BJ (cell line): ENCODE measurements at regions not wholly inside any gene's neighbourhood (a gene's known extent, or its start where the extent isn't known, plus 50 kb on each side); places are given as distances from the start of the nearest gene placed in this dataset.

Experiments used
- CTCF ChIA-PET: fragments of 350-600 bp; formaldehyde crosslinking; extraction: SDS; loops from one replicate; lab custom pipeline; 2021; ENCODE audit warnings: antibody characterized with exemption, inconsistent platforms; lab: Yijun Ruan, JAX
- POLR2A ChIA-PET: fragments of 300-600 bp; sonication (Branson Sonifier 250); formaldehyde crosslinking; extraction: SDS; loops from one replicate; lab custom pipeline; 2021; ENCODE audit warnings: antibody characterized with exemption; lab: Charles Lee
- DNase-seq: peaks from one replicate; pipeline ENCODE4 v3.0.0-alpha.2; 2011; ENCODE audit warnings: low read depth
- H3K27me3 ChIP-seq: 2 replicates; pipeline ENCODE4 v1.6.0; 2011; ENCODE audit warnings: low read length; ENCODE audit not compliant: control insufficient read depth, insufficient read depth
- H3K36me3 ChIP-seq: 2 replicates; pipeline ENCODE4 v1.5.1; 2011; ENCODE audit warnings: low read length; ENCODE audit not compliant: control insufficient read depth, insufficient read depth
- H3K4me3 ChIP-seq: 2 replicates; pipeline ENCODE4 v1.5.1; 2011; ENCODE audit warnings: low read depth, mild to moderate bottlenecking, control low read depth, low read length
- TF ChIP-seq, protein P1 (sequence below): IDR thresholded peaks from 2 replicates; pipeline ENCODE4 v1.5.1; 2011; ENCODE audit warnings: low read depth, mild to moderate bottlenecking, control low read depth, inconsistent platforms, low read length, moderate library complexity; ENCODE audit not compliant: insufficient read depth

GRCh38 chr13:89733829-89734228, 1613.7 kb upstream of the MIR17HG start:
- Histone ChIP-seq H3K36me3 (no peaks in the 10 kb centered on the region), H3K27me3 (no peaks in the 10 kb centered on the region), H3K4me3 (no peak overlapping the region)
- DNase-seq, result no peak
- POLR2A ChIA-PET, result no interaction called here
- CTCF ChIA-PET, result no interaction called here
- TF ChIP-seq, protein P1, sequence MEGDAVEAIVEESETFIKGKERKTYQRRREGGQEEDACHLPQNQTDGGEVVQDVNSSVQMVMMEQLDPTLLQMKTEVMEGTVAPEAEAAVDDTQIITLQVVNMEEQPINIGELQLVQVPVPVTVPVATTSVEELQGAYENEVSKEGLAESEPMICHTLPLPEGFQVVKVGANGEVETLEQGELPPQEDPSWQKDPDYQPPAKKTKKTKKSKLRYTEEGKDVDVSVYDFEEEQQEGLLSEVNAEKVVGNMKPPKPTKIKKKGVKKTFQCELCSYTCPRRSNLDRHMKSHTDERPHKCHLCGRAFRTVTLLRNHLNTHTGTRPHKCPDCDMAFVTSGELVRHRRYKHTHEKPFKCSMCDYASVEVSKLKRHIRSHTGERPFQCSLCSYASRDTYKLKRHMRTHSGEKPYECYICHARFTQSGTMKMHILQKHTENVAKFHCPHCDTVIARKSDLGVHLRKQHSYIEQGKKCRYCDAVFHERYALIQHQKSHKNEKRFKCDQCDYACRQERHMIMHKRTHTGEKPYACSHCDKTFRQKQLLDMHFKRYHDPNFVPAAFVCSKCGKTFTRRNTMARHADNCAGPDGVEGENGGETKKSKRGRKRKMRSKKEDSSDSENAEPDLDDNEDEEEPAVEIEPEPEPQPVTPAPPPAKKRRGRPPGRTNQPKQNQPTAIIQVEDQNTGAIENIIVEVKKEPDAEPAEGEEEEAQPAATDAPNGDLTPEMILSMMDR, result no peak

- POLR2A ChIA-PET, result no interaction called here
- CTCF ChIA-PET, result no interaction called here
- no peaks in the 10 kb centered on the region for H3K27me3 ChIP-seq
- no peak overlapping the region for H3K4me3 ChIP-seq
- TF ChIP-seq, protein P1, result no peak
- no peak for DNase-seq
- H3K36me3 ChIP-seq, result no peaks in the 10 kb centered on the region
These were observed 1610.4 kb upstream of the MIR17HG start for GRCh38 chr13:89737051-89737450.

DNA sequence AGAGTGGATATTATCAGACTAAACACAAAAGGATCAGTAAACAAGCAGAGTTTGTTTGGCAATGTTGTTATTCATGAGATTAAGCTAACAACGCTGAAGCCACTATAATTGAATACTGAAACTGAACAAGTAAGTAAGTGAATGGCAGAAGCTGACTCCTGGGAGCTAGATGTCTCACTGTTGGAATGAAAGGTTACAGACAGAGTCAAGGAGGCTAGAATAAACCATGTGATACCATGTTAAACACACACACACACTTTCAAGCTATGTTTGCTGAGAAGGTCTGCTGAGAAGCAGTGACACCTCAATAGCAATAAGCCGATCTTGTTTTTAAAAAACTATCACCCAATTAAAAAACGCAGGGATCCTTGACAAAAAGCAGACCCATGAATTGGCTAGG, 1609.4 kb upstream of the MIR17HG start:
- no peak for DNase-seq
- CTCF ChIA-PET, result no interaction called here
- POLR2A ChIA-PET, result no interaction called here
- TF ChIP-seq, protein P1, result no peak
- Histone ChIP-seq H3K4me3 (no peak overlapping the region), H3K36me3 (no peaks in the 10 kb centered on the region), H3K27me3 (no peaks in the 10 kb centered on the region)

DNA sequence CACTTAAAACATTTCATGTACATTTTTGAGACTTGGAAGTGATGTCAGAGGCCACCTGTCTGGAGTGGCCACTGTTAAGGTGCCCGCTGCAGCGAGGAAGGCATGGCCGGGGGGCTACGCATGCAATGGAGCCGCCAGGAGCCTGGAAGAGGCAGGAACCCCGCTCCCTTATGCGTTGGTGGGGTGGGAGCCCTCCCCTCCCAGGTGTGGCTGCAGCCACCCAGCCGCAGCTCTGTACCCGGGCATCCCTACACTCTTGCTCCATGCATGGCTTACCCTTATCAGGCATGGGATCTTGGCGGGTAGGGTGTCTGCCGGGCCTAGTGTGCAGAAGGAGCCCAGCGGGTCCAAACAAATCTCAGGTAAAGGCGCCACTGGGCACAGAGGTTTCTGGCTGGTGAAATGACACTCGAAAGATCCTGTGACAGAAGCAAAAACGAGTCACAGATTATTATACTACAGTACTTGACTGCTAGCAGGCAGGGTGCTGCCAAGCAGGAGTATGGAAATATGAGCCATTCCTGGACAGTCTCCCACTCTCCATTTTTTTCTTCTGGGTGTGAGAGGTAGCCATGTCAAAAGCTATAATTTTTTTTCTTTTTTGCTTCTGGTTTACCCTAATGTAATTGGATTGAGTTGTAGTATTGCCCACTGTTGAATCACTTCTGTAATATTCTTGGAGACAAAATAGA, 1606.3 kb upstream of the MIR17HG start:
- POLR2A ChIA-PET, result no interaction called here
- no peak for DNase-seq
- CTCF ChIA-PET, result no interaction called here
- TF ChIP-seq, protein P1, result no peak
- Histone ChIP-seq H3K4me3 (no peak overlapping the region), H3K36me3 (no peaks in the 10 kb centered on the region), H3K27me3 (no peaks in the 10 kb centered on the region)

DNA sequence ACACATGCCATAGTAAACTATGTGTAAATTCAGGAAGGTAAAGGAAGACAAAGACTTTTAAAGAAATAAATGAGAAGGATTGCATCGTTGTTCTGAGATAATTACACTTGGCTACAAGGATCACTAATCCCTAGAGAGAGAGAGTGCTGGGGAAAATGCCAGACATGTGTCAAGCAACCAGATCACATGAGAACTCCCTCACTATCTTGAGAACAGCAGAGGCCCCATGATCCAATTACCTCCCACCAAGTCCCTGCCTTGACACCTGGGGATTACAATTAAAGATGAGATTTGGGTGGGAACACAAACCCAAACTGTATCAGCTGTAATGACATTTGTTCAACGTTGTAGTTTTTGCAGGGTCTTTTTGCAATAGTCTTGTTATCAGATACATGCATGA, 1600.9 kb upstream of the MIR17HG start:
- TF ChIP-seq, protein P1, result no peak
- H3K36me3 ChIP-seq, result no peaks in the 10 kb centered on the region
- CTCF ChIA-PET, result no interaction called here
- H3K4me3 ChIP-seq, result no peak overlapping the region
- POLR2A ChIA-PET, result no interaction called here
- no peak for DNase-seq
- H3K27me3 ChIP-seq, result no peaks in the 10 kb centered on the region
